GM19023 (cell line): ENCODE measurements at regions not wholly inside any gene's neighbourhood (a gene's known extent, or its start where the extent isn't known, plus 50 kb on each side); places are given as distances from the start of the nearest gene placed in this dataset.

Source experiments
- ATAC-seq: cut with Tn5 transposase; IDR thresholded peaks from one replicate; pipeline ENCODE4 v1.9.1; 2021; ENCODE audit warnings: mild to moderate bottlenecking, moderate library complexity; ENCODE audit not compliant: unreplicated experiment

GRCh38 chr5:34501016-34501415, 155.1 kb upstream of the RAI14 start:
- no peak for ATAC-seq

GRCh38 chr5:34501840-34502239, 154.3 kb upstream of the RAI14 start:
- ATAC-seq: no peak

DNA sequence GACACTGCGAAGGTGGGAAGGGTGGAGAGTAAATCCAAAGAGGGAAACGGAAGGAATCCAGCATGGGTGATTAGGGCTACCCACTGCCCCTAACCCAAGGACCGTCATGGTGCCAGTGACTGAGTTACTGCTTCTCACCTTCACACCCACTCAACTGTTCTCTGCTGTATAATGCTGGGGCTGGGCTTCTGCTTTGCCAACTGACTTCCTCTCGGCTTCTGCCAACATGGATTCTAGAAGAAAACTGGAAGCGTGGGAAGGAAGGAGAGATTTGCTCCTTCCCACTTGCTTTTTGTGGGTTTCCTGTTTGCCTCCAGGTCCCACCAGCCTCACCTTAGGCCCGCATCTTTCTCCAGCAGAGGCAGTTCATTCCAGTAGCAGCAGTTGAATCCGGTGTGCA, 153.5 kb upstream of the RAI14 start:
- ATAC-seq: no peak

DNA sequence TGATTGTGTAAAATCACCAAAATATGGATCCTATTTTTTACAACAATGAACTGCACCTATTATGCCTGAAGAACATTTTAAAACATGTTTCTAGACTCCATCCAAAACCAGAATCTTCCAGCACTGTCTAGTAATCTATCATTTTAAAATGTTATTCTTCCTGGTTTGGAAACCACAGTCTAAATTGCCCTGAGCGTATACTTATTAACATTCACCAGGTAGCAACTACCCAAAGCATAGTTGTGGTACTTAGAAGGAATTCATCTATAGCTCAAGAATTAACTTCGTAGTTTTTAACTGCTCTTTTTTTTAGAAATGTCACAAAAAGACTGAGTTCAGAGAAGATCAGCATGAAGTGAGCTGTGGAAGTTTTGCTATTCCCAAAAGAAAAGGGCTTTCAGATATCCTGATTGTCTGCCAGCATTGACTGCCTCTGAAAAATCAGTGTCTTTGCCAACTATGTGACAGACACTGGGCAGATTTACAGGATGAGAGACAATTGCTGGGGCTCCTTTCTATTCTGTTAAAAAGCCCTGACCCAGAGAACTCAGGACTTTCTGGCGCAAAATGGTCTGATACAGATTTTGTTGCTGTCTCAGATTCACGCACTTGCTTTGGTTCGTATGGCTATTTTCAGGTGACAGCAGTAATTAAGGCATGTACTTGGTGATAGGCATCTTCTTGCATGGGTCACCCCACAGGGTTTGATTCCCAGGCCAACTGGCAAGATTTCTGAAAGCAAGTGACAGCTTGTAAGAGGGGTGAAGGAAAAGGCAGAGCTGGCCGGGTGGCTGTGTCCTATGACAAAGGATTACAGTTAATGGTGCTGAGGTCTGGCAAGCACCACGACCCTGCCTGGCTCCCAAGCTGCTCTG, 152.5 kb upstream of the RAI14 start:
- no peak for ATAC-seq

- no peak for ATAC-seq
These were observed 151.2 kb upstream of the RAI14 start for GRCh38 chr5:34504967-34505366.

DNA sequence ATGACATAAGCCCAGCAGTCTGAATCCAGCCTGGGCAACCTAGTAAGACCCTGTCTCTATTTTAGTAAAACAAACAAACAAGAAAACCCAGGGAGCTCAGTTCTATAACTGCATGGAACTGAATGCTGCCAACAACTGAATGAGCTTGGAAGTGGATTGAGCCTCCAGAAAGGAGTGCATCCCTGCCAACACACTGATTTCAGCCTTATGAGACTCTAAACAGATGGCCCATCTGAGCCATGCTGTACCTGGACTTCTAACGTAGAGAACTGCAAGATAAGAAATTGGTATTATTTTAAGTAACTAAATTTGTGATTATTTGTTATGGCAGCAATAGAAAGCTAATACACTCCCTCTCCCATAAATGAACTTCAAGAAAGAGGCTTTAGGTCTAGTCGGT, 150.4 kb upstream of the RAI14 start:
- ATAC-seq: no peak

DNA sequence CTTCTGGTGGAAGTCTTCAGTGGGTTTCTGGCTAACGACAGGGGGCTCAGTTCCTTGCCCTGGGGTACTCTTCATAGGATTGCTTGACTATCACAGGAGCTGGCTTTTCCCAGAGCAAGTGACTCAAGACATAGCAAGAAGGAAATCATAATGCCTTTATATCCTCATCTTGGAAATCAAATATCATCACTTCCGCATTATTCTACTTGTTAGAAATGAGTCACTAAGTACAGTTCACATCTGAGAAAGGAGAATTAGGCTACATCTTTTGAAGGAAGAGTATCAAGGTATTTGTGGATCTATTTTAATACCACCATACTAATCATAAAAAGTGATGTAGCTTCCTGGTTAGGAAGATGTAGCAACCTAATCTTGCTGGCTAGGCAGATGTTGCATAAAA, 148.2 kb upstream of the RAI14 start:
- no peak for ATAC-seq

- no peak for ATAC-seq
These were observed 146.7 kb upstream of the RAI14 start for GRCh38 chr5:34509392-34509791.

DNA sequence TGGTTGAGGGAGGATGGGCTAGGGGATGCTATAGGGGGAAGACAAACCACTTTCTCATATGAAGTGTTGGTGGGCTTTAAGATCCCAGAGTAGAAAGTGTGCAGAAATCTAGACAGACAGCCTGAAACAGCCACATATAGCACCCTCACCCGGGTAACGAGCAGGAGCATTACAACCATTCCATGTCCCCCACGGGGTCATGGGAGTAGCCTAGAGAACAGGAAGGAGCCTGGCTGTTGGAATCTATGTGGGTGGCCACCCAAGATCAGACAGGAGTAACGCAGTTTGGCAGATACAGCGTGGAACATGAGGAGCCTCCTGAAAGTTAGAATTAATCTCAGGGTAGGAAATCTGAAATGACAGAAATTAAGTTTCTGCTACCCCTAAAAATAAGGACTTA, 146.1 kb upstream of the RAI14 start:
- no peak for ATAC-seq

- no peak for ATAC-seq
These were observed 145.1 kb upstream of the RAI14 start for GRCh38 chr5:34511063-34511462.

- no peak for ATAC-seq
These were observed 144.6 kb upstream of the RAI14 start for GRCh38 chr5:34511481-34511880.

- no peak for ATAC-seq
These were observed 144.2 kb upstream of the RAI14 start for GRCh38 chr5:34511915-34512314.

DNA sequence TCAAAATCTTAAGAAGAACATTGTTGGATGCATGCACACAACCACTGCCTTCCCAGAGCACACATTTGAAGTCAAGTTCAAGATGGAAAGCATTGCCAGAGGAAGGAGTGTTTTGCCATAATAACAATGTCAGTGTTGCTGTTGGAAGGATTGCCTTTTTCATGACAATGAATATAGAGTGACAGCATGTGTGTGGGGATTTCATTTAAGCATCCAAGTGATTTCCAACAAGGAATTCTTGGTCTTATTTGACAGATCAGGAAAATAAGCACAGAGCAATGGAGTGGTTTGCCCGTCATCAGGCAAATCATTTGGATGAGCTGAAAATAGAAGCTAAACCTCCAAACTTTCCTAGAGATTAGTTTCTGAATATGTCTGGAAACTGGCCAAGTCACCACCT, 140.0 kb upstream of the RAI14 start:
- ATAC-seq: no peak

DNA sequence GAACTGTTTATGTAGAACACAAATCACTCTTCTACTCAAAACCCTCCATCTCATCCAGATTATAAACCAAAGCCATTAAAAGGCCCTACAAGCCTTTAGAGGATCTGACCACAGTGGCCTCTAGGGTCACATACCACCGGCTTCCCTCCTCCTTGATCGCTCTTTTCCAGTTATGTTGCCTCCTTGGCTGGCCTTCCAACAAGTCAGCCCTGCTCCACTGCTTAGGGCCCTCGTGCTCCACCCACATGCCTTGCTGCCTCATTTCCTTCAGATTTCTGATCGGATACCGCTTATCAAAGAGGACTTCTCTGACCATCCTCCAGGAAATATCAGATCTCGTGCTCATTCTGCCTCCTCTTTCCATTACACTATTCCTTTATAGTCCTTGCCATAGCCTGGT, 139.4 kb upstream of the RAI14 start:
- ATAC-seq: no peak

DNA sequence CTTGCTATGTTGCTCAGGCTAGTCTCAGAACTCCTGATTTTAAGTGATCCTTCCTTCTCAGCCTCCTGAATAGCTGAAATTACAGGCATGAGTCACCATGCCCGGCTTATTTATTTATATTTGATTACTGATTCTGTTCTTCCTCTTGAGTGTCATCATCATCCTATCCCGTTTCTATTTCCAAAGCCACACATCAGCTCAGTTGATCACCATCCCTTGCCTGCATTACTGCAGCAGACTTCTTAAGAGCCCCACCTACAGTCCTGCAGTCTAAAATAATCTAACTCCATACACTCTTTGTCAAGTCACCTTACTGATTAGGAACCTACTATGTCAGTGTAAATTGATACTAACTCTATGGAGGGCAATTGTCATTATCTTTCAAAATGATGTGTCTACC, 138.9 kb upstream of the RAI14 start:
- ATAC-seq: no peak

DNA sequence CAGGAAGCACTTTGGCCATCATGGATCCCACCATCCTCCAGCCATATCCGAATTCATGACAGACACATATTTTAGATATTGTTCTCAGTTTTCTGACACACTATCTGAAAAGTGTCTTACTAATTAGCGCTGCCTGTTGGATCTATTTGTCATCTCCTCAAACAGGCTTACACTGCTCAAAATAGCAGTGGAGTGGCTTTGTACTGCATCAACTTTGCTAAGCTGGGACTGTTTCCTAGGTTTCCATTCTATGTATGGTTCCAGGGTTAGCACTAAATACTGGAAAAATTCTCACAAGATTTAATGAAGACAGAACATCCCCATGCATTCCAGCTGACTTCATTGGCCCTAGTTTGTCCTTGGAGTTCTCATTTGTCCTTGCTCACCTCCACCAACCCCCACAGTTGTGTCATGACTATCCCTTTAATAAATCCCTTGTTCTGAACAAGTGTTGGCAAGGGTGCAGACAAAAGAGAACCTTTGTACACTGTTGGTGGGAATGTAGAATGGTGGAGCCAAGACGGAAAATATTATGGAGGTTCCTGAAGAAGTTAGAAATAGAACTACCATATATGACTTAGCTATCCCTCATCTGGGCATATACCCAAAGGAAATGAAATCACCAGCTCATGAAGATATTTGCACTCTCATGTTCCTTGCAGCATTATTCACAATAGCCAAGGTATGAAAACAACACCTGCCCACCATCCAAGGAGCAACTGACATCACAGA, 136.5 kb upstream of the RAI14 start:
- no peak for ATAC-seq

- ATAC-seq: no peak
These were observed 134.4 kb upstream of the RAI14 start for GRCh38 chr5:34521628-34522290.

DNA sequence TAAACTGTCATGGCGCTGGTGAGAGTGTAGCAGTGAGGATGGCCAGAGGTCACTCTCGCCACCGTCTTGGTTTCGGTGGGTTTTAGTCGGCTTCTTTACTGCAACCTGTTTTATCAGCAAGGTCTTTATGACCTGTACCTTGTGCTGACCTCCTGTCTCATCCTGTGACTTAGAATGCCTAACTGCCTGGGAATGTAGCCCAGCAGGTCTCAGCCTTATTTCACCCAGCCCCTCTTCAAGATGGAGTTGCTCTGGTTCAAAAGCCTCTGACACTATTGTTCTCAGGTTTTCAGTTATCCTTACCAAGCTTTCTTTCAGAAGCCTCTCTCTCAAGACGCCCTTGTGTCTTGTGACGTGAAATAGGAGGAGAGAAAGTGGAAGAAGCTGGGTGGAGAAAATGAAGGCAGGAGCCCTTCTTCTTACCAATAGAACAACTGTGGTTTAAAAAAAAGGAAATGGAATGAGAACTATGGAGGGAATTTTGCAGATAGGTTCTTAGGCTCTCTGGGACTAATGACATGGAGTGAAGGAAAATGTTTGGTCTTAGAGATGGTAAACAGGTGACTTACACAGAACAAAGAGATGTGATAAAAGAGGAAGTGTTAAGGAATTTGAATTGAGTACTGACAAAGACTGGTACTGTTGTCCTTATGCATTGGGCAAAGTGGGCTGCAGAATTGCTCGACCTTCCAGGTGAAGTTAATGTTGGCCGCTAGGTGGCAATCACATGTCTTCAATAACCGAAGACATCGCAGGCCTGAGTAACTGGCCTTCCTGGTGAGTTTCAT, 133.3 kb upstream of the RAI14 start:
- ATAC-seq: peak; percentile 78

DNA sequence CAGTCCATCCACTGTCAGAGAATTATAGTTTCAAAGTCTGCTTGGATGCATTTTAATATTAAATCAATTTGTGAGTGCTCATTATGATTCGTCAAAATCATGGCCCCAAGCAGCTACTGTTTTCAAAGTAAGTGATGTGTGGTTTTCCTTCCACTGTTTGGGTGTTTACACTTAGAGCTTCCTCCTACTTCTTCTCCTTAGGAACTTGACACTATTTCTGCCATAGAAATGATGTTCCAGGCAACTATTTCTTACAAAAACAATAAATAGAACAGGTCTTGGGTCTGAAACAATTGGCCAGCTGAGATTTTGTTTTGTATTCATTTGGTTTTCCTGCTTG, 132.8 kb upstream of the RAI14 start:
- no peak for ATAC-seq

GRCh38 chr5:34524123-34524522, 132.0 kb upstream of the RAI14 start:
- ATAC-seq: no peak

GRCh38 chr5:34525761-34526160, 130.4 kb upstream of the RAI14 start:
- no peak for ATAC-seq
